Right forelimb (tissue), 1 donor: ENCODE measurements at regions not wholly inside any gene's neighbourhood (a gene's known extent, or its start where the extent isn't known, plus 50 kb on each side); places are given as distances from the start of the nearest gene placed in this dataset.

Experiments
- DNase-seq: peaks from one replicate; pipeline ENCODE4 v3.0.0-alpha.2; 2018

- no peak for DNase-seq
Observed at GRCh38 chr1:244352156-244352830, 99.4 kb downstream of the ADSS2 start.

- DNase-seq = no peak
Observed at GRCh38 chr1:244353551-244354091, 98.1 kb downstream of the ADSS2 start.

- no peak for DNase-seq
Observed at GRCh38 chr1:244354810-244355278, 96.9 kb downstream of the ADSS2 start.

GRCh38 chr1:244356376-244356775 is 95.3 kb downstream of the ADSS2 start:
- DNase-seq = no peak
